SH-SY5Y (cell line): ENCODE measurements at regions not wholly inside any gene's neighbourhood (a gene's known extent, or its start where the extent isn't known, plus 50 kb on each side); places are given as distances from the start of the nearest gene placed in this dataset.

Experiments used
- GATA2 ChIP-seq: IDR thresholded peaks from 2 replicates; pipeline ENCODE4 v1.6.1; 2011; ENCODE audit warnings: mild to moderate bottlenecking, low read depth, low read length
- GATA3 ChIP-seq: IDR thresholded peaks from 2 replicates; pipeline ENCODE4 v1.6.1; 2011; ENCODE audit warnings: low read depth, mild to moderate bottlenecking, low read length, moderate library complexity

DNA sequence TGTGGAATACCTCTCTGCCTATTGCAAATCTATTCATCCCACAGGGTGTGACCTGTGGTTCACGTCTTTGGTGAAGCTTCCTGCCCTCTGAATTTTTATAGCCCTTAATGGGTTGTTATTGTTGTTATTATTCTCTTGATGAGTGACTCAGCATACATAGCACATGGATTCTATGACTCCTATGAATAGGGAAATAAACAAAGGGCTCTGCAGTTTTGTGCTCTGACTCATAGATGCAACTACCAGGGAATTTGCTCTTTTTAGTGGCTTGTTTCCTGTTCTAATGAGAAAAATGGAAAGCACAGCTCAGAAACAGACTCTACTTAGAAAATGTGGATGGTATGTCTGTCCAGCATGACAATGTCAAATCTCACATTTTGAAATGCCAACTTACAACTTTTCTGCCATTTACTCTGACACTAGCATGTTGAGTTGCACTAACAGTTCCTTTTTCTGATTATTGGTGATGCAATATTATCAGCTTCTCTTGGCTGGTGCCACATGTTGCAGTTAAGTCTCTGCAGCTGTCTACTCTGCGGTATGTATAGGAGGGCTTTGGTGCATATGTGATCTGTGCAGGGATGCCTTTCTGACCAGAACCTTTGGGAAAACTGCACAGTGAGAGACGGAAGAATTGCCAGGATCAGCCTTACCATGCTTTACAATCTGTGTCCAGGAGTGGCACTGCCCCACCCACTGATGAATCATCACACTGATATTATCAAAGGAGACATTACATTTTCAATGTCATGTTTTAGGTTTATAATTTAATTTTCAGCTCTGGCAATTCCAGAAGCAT lies 996.4 kb upstream of the WWC1 start:
- no peak; the same call in 1 of the 2 replicates for TF ChIP-seq GATA3
- TF ChIP-seq GATA2, result peak; percentile 51

GRCh38 chr5:167295681-167296005 lies 995.8 kb upstream of the WWC1 start:
- TF ChIP-seq GATA3 (no peak), GATA2 (no peak; the same call in 1 of the 2 replicates)

GRCh38 chr5:167296066-167296465 lies 995.4 kb upstream of the WWC1 start:
- TF ChIP-seq GATA3, result no peak
- no peak for TF ChIP-seq GATA2

- TF ChIP-seq GATA3, result no peak
- TF ChIP-seq GATA2, result no peak
Measured at GRCh38 chr5:167296661-167297060, 994.8 kb upstream of the WWC1 start.

DNA sequence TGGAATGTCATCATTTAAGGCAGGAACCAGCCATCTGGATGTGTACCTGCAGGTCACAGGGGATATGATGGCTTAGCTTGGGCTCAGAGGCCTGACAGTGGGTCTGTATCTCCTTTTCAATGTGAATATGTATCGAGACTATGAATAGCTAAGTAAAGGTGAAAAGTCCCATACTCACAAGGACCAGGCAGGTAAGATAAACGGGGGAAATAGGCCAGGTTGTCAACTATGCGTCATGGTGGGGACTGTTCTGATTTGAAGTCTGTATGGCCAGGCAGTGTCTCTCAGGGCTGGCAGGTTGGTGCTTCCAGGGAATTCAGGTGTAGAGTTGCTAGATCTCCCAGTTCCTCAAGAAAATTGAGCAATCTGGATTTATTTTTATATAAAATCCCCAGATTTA lies 987.9 kb upstream of the WWC1 start:
- no peak for TF ChIP-seq GATA2
- no peak for TF ChIP-seq GATA3

DNA sequence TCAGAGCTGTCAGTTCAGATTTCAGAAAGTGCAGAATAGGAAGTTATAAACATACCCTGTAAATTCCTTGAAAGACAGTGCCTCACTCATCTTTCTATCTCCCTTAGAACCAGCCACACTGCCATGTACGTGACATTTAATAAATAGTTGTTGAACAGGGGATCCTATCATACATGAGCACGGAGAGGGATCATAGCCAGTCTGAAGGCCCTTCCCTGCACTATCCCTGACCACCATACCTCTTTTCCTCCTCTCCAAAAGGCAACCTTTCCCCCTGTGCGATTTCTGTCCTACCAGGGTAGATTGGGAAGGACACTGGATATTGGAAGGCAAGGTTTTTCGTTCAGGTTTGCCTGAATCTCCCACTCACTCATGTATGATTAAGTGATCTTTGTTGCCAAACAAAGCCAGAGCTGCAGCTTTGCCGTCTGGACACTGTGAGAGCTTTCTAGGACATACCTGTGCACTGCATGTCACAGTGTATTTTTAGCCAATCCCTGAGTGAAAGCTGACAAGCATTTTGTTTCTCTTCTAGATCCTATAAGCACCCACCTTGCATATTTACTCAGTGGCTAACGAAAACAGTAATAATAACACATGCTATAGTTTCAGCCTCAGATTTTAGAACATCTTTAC lies 986.5 kb upstream of the WWC1 start:
- no peak for TF ChIP-seq GATA2
- no peak for TF ChIP-seq GATA3

- no peak for TF ChIP-seq GATA3
- TF ChIP-seq GATA2, result no peak
Measured at GRCh38 chr5:167305591-167306213, 985.7 kb upstream of the WWC1 start.

- TF ChIP-seq GATA2 (0 out of 2 replicates have a peak, but pooled peaks have one; percentile 12), GATA3 (no peak)
Measured at GRCh38 chr5:167307042-167307441, 984.4 kb upstream of the WWC1 start.

DNA sequence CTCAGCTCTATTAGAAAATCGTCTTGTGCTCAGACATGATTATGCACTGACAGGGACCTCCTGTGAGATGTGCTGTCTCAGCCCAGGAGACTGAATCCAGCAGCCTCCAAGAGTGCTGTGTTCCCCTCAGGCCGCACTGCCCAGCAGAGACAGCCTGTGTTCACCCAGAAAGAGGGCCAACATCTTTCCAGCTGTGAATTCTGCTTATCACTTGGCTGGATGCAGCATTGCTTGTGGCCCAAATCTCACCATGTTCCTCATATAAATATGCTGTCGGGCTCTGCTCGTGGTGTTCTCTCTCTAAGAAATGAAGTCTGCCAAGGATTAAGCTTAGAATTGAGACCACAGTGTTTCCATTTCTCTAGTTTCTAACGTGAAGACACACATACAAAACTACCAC lies 983.0 kb upstream of the WWC1 start:
- no peak for TF ChIP-seq GATA2
- no peak for TF ChIP-seq GATA3

DNA sequence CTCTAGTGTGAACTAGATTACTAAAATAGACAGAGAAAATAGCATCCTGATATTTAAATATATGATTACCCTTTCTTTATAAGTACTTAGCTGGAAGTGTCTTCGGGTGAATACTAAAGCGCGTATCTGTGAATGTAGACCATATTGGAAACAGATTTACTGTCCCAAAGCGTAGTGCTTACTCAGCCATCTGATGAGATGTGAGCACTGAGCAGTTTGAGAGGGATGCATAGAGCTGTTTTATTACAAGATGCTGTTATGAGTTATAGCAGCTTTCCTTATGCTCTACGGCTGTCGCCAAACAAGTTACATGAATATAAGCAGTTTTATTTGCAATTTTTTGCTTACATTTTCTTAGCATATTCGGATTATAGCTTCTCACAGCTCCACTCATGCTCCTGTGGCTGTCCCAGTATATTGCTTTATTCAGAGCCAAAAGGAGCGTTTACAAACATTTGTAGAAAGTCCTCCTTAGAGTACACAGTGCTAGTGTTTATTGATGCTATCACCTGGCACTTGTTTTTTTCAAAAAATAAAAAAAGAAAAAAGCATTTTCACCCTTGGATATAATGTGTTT lies 981.4 kb upstream of the WWC1 start:
- no peak for TF ChIP-seq GATA2
- no peak for TF ChIP-seq GATA3

DNA sequence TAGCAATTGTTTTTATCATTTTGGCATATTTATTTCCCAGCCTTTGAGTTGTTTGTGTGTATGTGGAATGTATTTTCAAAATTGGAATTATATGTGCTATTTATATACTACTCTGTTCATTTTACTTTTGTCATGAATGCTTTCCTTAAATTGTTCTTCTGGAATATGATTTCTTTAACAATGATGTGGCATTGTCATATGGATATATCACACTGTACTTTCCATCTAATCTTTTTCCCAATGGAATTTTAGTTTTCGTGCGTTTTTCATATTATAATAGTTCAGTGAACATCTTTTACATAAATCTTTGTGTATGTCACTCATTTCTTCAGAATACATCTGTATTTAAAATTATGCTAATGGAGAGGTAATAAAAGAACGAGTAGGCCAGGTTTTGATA lies 980.1 kb upstream of the WWC1 start:
- TF ChIP-seq GATA3 (no peak), GATA2 (no peak)

GRCh38 chr5:167312225-167312624 lies 979.2 kb upstream of the WWC1 start:
- TF ChIP-seq GATA2 (no peak), GATA3 (no peak)

GRCh38 chr5:167315762-167316161 lies 975.7 kb upstream of the WWC1 start:
- TF ChIP-seq GATA3, result no peak
- TF ChIP-seq GATA2, result no peak

GRCh38 chr5:167317884-167318283 lies 973.6 kb upstream of the WWC1 start:
- TF ChIP-seq GATA2 (no peak), GATA3 (no peak)
